ENCODE measurements at regions not wholly inside any gene's neighbourhood (a gene's known extent, or its start where the extent isn't known, plus 50 kb on each side); places are given as distances from the start of the nearest gene placed in this dataset.
"Not testable (repeated sequence)": the region's sequence is repeated elsewhere in the genome, so short reads cannot be mapped to it uniquely, and the experiment has no call there.

GRCh38 chr5:110278449-110278848 lies 448.0 kb downstream of the TMEM232 start:
- CTCF ChIA-PET; H3K27ac ChIP-seq (ENCODE audit: low read length); BruUV-seq (replicated peaks): not testable (repeated sequence)

DNA sequence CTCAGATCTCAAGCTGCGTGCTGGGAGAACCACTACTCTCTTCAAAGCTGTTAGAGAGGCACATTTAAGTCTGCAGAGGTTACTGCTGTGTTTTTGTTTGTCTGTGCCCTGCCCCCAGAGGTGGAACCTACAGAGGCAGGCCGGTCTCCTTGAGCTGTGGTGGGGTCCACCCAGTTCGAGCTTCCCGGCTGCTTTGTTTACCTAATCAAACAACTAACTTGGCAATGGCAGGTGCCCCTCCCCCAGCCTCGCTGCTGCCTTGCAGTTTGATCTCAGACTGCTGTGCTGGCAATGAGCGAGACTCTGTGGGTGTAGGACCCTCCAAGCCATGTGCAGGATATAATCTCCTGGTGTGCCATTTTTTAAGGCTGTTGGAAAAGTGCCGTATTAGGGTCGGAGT lies 442.4 kb downstream of the TMEM232 start:
- intact Hi-C loops (cut with micrococcal nuclease; ENCODE audit: unreplicated experiment); BruUV-seq (replicated peaks): not testable (repeated sequence)

More at GRCh38 chr5:110278449-110278848, 448.0 kb downstream of the TMEM232 start:
- H3K9me3 ChIP-seq (ENCODE audit: control insufficient read depth, insufficient read depth, low read depth, low read length); H3K4me3 ChIP-seq (ENCODE audit: low read depth in 2 of 2, low read length in 2 of 2); H3K27me3 ChIP-seq (ENCODE audit: control insufficient read depth, insufficient read depth, low read length); in situ Hi-C loops (cut with HindIII; ENCODE audit: low pct_unique_long_range_greater_than_20kb, low sequenced_read_pairs); ATAC-seq; DNase-seq (ENCODE audit: low read depth, low spot score); POLR2A ChIA-PET; H3K4me1 ChIP-seq (ENCODE audit: control insufficient read depth, insufficient read depth, low read length); H3K36me3 ChIP-seq (ENCODE audit: control insufficient read depth, insufficient read depth, low read length); intact Hi-C loops (cut with micrococcal nuclease; ENCODE audit: unreplicated experiment): not testable (repeated sequence)

DNA sequence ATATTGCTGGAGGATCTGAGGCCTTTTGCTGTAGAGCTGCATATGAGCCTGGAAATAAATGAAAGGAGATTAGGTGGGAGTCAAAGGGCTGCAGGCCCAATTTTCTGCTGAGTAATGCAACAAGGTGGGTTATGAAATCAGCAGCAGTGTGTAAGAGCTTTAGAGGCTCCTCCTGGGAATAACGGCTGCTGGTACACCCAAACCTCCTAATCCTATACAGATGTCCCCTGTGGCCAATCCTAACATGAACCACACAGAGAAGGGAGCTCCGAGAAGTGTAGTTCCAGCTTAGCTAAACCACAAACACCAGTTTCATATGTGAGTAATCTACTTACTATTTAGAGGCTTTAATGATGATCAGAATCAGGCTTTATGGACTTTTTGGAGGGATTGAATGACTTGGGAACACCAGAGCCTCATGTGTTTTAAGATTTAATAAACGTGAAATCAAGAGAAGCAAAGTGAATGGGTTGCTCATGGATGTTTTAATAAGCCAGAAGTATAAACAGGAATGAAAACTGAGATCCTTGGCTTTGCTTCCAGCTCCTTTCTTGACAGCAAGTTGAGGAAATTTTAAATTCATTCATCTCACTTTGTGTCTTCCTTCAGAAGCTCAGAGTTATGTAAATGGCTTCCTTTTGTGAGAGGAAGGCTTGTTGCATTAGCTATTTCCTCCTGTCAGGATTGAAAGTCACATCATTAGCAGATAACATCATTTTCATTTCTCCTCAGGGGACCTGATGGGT lies 437.5 kb downstream of the TMEM232 start:
- TF ChIP-seq POLR2AphosphoS5 (IDR thresholded peaks at IDR 0.05; ENCODE audit: low read depth, low read length) (no peak), TCF7L2 (IDR thresholded peaks at IDR 0.05; ENCODE audit: low read depth, low read length) (no peak), SIN3A (IDR thresholded peaks at IDR 0.05; ENCODE audit: borderline replicate concordance, insufficient read depth, low read depth, low read length) (no peak)
- TF ChIP-seq, protein P1, sequence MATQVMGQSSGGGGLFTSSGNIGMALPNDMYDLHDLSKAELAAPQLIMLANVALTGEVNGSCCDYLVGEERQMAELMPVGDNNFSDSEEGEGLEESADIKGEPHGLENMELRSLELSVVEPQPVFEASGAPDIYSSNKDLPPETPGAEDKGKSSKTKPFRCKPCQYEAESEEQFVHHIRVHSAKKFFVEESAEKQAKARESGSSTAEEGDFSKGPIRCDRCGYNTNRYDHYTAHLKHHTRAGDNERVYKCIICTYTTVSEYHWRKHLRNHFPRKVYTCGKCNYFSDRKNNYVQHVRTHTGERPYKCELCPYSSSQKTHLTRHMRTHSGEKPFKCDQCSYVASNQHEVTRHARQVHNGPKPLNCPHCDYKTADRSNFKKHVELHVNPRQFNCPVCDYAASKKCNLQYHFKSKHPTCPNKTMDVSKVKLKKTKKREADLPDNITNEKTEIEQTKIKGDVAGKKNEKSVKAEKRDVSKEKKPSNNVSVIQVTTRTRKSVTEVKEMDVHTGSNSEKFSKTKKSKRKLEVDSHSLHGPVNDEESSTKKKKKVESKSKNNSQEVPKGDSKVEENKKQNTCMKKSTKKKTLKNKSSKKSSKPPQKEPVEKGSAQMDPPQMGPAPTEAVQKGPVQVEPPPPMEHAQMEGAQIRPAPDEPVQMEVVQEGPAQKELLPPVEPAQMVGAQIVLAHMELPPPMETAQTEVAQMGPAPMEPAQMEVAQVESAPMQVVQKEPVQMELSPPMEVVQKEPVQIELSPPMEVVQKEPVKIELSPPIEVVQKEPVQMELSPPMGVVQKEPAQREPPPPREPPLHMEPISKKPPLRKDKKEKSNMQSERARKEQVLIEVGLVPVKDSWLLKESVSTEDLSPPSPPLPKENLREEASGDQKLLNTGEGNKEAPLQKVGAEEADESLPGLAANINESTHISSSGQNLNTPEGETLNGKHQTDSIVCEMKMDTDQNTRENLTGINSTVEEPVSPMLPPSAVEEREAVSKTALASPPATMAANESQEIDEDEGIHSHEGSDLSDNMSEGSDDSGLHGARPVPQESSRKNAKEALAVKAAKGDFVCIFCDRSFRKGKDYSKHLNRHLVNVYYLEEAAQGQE (IDR thresholded peaks at IDR 0.05; ENCODE audit: insufficient read depth in 1 of 2, low read depth in 2 of 2, low read length in 1 of 2), result no peak
- TF ChIP-seq, protein P2, sequence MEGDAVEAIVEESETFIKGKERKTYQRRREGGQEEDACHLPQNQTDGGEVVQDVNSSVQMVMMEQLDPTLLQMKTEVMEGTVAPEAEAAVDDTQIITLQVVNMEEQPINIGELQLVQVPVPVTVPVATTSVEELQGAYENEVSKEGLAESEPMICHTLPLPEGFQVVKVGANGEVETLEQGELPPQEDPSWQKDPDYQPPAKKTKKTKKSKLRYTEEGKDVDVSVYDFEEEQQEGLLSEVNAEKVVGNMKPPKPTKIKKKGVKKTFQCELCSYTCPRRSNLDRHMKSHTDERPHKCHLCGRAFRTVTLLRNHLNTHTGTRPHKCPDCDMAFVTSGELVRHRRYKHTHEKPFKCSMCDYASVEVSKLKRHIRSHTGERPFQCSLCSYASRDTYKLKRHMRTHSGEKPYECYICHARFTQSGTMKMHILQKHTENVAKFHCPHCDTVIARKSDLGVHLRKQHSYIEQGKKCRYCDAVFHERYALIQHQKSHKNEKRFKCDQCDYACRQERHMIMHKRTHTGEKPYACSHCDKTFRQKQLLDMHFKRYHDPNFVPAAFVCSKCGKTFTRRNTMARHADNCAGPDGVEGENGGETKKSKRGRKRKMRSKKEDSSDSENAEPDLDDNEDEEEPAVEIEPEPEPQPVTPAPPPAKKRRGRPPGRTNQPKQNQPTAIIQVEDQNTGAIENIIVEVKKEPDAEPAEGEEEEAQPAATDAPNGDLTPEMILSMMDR (IDR thresholded peaks at IDR 0.05), result no peak
- no peaks in the 10 kb centered on the region for H3K36me3 ChIP-seq (ENCODE audit: control insufficient read depth, insufficient read depth, low read length)
- no peak overlapping the region for H3K4me3 ChIP-seq (ENCODE audit: low read depth in 2 of 2, low read length in 2 of 2)
- DNase-seq (ENCODE audit: low read depth, low spot score), result no peak
- intact Hi-C loops (cut with micrococcal nuclease; ENCODE audit: unreplicated experiment) (no loop called here), in situ Hi-C loops (cut with HindIII; ENCODE audit: low pct_unique_long_range_greater_than_20kb, low sequenced_read_pairs) (no loop called here)
- H3K27me3 ChIP-seq (ENCODE audit: control insufficient read depth, insufficient read depth, low read length), result no peaks in the 10 kb centered on the region
- H3K4me1 ChIP-seq (ENCODE audit: control insufficient read depth, insufficient read depth, low read length), result no peaks in the 10 kb centered on the region
- POLR2A ChIA-PET, result no interaction called here
- CTCF ChIA-PET, result no interaction called here
- H3K9me3 ChIP-seq (ENCODE audit: control insufficient read depth, insufficient read depth, low read depth, low read length), result no peaks in the 10 kb centered on the region
- no peak for ATAC-seq
- no TSS peak for BruUV-seq (replicated peaks)
- no peak overlapping the region for H3K27ac ChIP-seq (ENCODE audit: low read length)

More for the DNA sequence above, 442.4 kb downstream of the TMEM232 start:
- H3K27me3 ChIP-seq (ENCODE audit: control insufficient read depth, insufficient read depth, low read length); H3K4me3 ChIP-seq (ENCODE audit: low read depth in 2 of 2, low read length in 2 of 2); H3K4me1 ChIP-seq (ENCODE audit: control insufficient read depth, insufficient read depth, low read length); DNase-seq (ENCODE audit: low read depth, low spot score); in situ Hi-C loops (cut with HindIII; ENCODE audit: low pct_unique_long_range_greater_than_20kb, low sequenced_read_pairs); CTCF ChIA-PET; H3K9me3 ChIP-seq (ENCODE audit: control insufficient read depth, insufficient read depth, low read depth, low read length); H3K27ac ChIP-seq (ENCODE audit: low read length); ATAC-seq; H3K36me3 ChIP-seq (ENCODE audit: control insufficient read depth, insufficient read depth, low read length): not testable (repeated sequence)
- POLR2A ChIA-PET, result interaction anchor here (0.7 kb wide), 1 partner anchor 15 kb away, joined by 3 read pairs; no protein-coding TSS in a partner anchor

Measured in Panc1 (cell line).